ENCODE measurements at regions not wholly inside any gene's neighbourhood (a gene's known extent, or its start where the extent isn't known, plus 50 kb on each side); places are given as distances from the start of the nearest gene placed in this dataset.

- Histone ChIP-seq H2AFZ (ENCODE audit: low read depth, low read length, poor library complexity, severe bottlenecking) (no peak overlapping the region), H4K20me1 (ENCODE audit: insufficient read depth) (no peaks in the 10 kb centered on the region), H3K4me3 (replicated peaks in 1 of 2; ENCODE audit: low read depth in 1 of 2, low read length in 2 of 2) (no peak overlapping the region), H3K27ac (ENCODE audit: low read depth, low read length) (no peak overlapping the region), H3K4me1 (ENCODE audit: control insufficient read depth in 1 of 2, insufficient read depth in 2 of 2, low read length in 2 of 2) (no peaks in the 10 kb centered on the region), H3K36me3 (ENCODE audit: control insufficient read depth in 1 of 2, insufficient read depth in 2 of 2, low read length in 2 of 2) (no peaks in the 10 kb centered on the region), H3K9me3 (ENCODE audit: control insufficient read depth in 1 of 2, insufficient read depth in 1 of 2, low read depth in 1 of 2, low read length in 2 of 2) (no peaks in the 10 kb centered on the region), H3K9ac (ENCODE audit: low read length) (no peak overlapping the region), H3K9me2 (ENCODE audit: insufficient read depth) (no peaks in the 10 kb centered on the region), H3K79me2 (ENCODE audit: insufficient read depth, low read length) (no peaks in the 10 kb centered on the region), H3K27me3 (ENCODE audit: insufficient read depth, low read length) (peaks cover 12% of the 10 kb centered on the region; the same call in 1 of the 2 replicates), H3K4me2 (ENCODE audit: low read length) (no peak overlapping the region)
- DNase-seq (ENCODE audit: low read depth, low spot score) (no peak), ATAC-seq (no peak)
- intact Hi-C loops (cut with micrococcal nuclease) = no loop called here
- RAD21 ChIA-PET (ENCODE audit: low non-redundant PET in 1 of 2, low total read pairs in 2 of 2, uncharacterized antibody in 2 of 2, unreplicated experiment in 2 of 2) = no interaction called here
- POLR2A ChIA-PET = no interaction called here
- no peak for TF ChIP-seq FOSL1 (IDR thresholded peaks at IDR 0.05; ENCODE audit: low read depth)
- CTCF ChIA-PET = no interaction called here
- no TSS peak for BruUV-seq (replicated peaks)
Observed at GRCh38 chr2:7902251-7902765, 779.5 kb upstream of the ID2 start.

GRCh38 chr2:7904319-7904718 is 777.5 kb upstream of the ID2 start:
- no peaks in the 10 kb centered on the region for H3K79me2 ChIP-seq (ENCODE audit: insufficient read depth, low read length)
- no peak overlapping the region for H3K27ac ChIP-seq (ENCODE audit: low read depth, low read length)
- no peaks in the 10 kb centered on the region for H3K36me3 ChIP-seq (ENCODE audit: control insufficient read depth in 1 of 2, insufficient read depth in 2 of 2, low read length in 2 of 2)
- CTCF ChIA-PET = no interaction called here
- H3K27me3 ChIP-seq (ENCODE audit: insufficient read depth, low read length) = 0 out of 2 replicates have a peak, but pooled peaks cover 7% of the 10 kb centered on the region
- H3K4me2 ChIP-seq (ENCODE audit: low read length) = no peak overlapping the region
- ATAC-seq (no peak), DNase-seq (ENCODE audit: low read depth, low spot score) (no peak)
- no peaks in the 10 kb centered on the region for H3K4me1 ChIP-seq (ENCODE audit: control insufficient read depth in 1 of 2, insufficient read depth in 2 of 2, low read length in 2 of 2)
- TF ChIP-seq YY1 (IDR thresholded peaks at IDR 0.05; ENCODE audit: extremely low read depth, insufficient replicate concordance, low read depth, low read length) = no peak
- no peak for TF ChIP-seq ELF1 (IDR thresholded peaks at IDR 0.05; ENCODE audit: borderline replicate concordance, low read depth)
- no peak for TF ChIP-seq SP1 (IDR thresholded peaks at IDR 0.05; ENCODE audit: low read depth)
- no peak for TF ChIP-seq ZNF274 (IDR thresholded peaks at IDR 0.05; ENCODE audit: low read depth, low read length)
- TF ChIP-seq RAD21 (IDR thresholded peaks at IDR 0.05; ENCODE audit: low read depth) = no peak
- TF ChIP-seq JUND (IDR thresholded peaks at IDR 0.05) = no peak
- no peak for TF ChIP-seq SRF (IDR thresholded peaks at IDR 0.05; ENCODE audit: low read depth)
- TF ChIP-seq TCF7L2 (IDR thresholded peaks at IDR 0.05; ENCODE audit: borderline replicate concordance, extremely low read depth, insufficient read depth, insufficient read length) = no peak
- no peak for TF ChIP-seq POLR2A (IDR thresholded peaks at IDR 0.05; ENCODE audit: borderline replicate concordance, extremely low read depth, insufficient read depth, insufficient read length)
- RAD21 ChIA-PET (ENCODE audit: low non-redundant PET in 1 of 2, low total read pairs in 2 of 2, uncharacterized antibody in 2 of 2, unreplicated experiment in 2 of 2) = no interaction called here
- H3K9ac ChIP-seq (ENCODE audit: low read length) = no peak overlapping the region
- no peaks in the 10 kb centered on the region for H4K20me1 ChIP-seq (ENCODE audit: insufficient read depth)
- H2AFZ ChIP-seq (ENCODE audit: low read depth, low read length, poor library complexity, severe bottlenecking) = no peak overlapping the region
- BruUV-seq (replicated peaks) = no TSS peak
- no peak overlapping the region for H3K4me3 ChIP-seq (replicated peaks in 1 of 2; ENCODE audit: low read depth in 1 of 2, low read length in 2 of 2)
- intact Hi-C loops (cut with micrococcal nuclease) = no loop called here
- no peaks in the 10 kb centered on the region for H3K9me3 ChIP-seq (ENCODE audit: control insufficient read depth in 1 of 2, insufficient read depth in 1 of 2, low read depth in 1 of 2, low read length in 2 of 2)
- H3K9me2 ChIP-seq (ENCODE audit: insufficient read depth) = no peaks in the 10 kb centered on the region
- POLR2A ChIA-PET = no interaction called here
